ENCODE measurements at regions not wholly inside any gene's neighbourhood (a gene's known extent, or its start where the extent isn't known, plus 50 kb on each side); places are given as distances from the start of the nearest gene placed in this dataset.

DNA sequence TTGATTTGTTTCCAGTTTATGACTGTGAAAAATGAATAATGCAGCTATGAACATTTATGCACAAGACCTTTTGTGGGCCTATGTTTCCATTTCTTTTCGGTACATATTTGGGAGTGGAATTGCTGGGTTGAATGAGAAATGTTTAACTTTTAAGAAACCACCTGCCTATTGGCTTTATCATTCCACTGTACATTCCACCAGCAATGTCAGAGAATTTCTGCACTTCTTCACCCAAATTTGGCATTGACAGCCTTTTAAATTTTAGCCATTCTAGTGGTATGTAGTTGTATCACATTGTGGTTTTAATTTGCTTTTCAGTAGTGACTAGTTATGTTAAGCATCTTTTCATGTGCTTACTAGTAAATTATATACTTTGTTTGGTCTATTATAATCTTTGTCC, 317.0 kb upstream of the TMTC1 start:
- DNase-seq: no peak

DNA sequence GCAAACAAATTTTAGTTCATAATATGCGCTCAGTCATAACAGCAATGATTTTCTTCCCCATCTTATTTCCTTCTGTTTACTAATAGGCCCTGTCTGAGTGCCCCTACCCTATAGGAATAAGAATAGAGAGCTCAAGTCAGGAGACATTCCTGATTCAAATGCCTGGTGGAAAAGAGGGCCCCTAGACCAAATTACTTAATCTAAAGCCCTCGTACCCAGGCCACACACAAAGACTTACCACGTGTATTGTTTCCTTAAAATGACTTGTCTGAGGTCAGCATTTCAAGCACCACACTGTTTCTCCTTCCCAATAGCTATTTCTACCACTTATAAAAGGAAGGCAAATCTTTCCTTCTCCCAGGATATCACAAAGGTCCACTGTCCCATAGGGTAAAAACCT, 314.9 kb upstream of the TMTC1 start:
- no peak for DNase-seq

DNA sequence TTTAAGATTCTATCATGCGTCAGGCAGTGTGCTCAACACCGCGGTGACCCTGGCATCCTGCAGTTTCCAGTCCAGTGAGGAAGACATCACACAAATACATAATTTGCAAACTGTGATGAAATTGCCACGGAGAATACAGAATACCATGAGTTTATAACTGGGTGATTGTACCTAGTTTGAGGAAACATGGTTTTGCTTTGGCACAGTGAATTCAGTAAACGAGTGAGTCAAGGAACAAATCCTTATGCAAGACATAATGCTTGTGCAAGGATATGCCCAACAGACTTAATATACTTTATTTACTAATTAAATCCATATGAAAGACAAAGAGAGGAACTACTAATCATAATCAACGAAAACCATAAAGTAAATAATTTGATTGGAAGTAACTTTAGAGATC, 311.8 kb upstream of the TMTC1 start:
- DNase-seq: no peak

DNA sequence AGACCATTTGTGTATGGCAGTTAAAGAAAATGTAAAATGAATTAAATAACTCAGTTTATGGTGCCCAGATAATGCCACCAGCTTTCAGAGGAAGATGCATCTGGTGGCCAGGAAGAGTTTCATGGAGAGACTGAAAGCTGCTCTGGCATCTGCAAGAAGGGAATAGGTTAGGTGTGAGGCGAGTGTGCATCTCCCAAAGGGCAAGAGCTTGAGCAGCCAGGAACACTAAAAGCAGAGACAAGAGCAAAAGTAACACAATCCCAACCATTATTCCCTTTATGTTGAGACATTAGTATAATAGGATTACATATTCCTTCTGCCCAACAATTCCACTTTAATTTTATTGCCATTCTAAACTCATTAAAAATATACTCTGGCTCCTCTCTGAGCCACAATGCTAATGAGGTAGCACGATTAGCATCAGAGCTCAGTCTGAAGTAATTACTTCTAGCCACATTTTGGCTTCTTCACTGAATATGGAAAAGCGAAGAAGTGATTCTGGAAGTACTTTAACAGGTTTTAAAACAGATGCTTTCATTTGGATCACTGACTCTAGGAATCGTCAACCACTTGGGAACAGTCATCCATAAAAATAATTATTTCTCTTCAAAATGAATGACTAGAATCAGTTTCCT, 309.4 kb upstream of the TMTC1 start:
- DNase-seq: no peak

DNA sequence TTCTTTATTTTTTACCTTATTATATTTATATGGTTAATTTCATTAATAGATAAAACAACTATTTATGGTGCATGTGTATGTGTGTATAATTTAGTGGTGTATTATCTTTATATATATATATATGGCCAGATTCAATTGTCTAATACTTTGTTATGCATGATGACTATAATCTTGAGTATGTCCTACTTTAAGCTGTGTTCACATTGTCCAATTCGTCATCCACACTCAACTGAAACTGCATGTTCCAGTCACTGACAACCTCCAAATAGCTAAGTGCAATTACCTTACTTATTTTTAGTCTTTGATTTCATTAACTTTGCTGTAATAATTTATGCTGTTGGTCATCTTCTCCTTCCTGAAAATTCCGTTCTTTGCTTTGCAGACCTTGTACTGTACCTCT, 306.5 kb upstream of the TMTC1 start:
- no peak for DNase-seq

DNA sequence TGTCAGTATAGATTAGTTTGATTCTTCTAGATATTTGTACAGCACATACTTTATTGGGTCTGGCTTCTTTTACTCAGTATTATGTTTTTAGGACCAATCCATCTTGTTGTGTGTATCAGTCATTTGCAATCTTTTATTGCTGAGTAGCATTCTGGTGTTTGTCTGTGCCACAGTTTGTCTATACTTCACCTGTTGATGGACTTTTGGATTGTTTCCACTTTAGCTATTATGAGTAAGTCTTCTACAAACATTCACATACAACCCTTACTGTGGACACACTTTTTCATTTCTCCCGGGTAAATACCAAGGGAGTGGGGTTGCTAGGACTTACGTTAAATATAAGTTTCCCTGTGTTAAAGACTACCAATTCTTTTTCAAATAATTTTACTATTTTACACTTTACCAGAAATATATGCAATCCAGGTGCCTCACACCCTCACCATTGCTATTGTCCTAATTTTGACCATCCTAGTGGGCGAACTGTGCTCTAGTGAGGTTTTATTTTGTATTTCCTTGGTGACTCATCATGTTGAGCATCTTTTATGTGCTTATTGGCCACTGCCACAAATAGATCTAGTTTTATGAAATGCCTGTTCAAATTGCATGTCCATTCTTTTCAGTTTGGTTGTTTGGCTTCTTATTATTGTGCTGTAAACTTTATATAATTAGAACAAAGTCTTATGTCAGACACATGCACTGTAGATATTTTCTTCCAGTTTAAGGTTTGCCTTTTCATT, 304.7 kb upstream of the TMTC1 start:
- no peak for DNase-seq

DNA sequence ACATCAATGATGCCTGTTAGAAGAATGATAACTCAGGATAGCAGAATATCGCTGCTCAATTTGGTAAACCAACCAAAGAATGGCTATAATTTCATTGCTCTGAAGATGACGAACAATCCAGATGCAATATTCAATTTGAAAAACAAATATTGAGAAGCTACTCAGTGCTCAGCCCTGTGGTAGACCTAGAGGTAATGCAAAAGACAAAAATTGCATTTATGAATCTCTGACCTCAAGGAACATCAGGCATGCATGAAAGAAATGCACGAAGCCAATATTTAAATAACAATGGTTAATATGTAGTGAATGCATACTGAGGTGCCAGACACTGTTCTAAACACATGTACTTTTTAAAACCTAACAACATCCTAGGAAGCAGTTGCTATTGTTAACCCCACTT, 298.6 kb upstream of the TMTC1 start:
- DNase-seq: no peak

DNA sequence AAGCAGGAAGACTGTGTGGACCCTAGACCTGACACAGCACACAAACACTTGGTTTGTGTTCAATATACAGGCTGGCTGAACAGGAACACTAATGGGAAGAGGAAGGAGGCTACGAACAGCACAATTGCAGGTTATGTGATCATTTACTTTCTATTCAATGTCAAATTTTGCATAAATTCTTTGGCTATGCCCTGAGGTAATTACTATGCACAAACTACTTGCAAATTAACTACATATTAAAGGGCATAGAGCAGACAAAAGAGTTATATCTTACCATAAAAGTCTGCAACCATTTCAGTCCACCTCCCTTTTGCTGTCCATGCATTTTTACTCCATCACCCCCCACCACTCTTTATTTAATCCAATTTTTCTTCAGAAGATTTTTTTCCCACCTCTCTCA, 291.2 kb upstream of the TMTC1 start:
- no peak for DNase-seq

DNA sequence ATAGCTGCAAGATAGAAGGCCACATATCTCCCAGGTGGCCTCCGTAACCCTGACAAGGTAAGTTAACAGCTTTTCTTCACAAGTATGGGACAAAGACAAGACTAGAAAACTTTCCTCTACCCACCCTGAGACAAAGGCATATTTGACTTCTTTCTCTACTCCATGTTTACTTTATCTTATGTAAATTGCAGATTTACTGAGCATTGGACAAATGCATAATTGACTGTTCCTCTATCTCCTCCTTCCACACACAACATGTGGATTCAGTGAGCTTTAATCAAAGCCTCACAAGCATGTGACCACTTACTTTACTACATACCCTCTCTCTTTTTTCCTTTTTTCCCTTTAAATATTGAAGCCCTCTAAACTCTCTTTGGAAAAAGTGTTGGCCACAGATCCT, 289.1 kb upstream of the TMTC1 start:
- no peak for DNase-seq

DNA sequence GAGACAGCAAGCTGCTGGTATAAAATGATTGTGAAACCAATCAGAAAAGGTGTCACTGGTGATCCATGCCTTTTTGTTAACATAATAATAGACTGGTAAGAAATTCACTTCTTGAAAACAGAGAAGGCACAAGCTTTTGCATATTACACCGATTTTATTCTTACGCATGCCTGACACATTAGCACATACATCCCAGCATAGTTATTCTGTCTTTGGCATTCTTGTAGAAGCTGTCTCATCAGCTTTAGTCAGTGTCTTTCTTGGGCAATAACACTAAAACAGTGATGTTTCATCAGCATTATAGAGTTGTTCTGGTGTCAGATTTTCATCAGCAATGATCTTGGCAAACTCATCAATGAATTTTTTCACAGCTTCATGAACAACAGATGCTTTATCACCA, 283.4 kb upstream of the TMTC1 start:
- no peak for DNase-seq

DNA sequence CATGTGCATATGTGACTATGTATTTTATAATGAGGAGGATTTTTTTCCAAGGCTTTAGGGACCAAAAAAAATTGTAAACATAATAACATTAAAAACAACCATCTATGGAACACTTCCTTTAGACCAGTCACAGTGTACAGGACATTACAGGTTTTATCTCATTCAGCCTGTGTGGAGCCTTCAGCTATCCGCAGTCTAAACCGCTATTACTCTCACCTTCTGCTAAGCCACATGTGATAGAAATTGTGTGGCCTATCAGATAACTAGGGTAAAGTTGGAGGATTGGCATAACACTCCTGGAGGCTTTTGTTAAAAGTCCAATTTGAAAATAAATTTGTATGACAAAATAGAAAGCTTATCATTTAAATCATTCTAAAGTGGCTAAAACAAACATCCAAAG, 281.2 kb upstream of the TMTC1 start:
- no peak for DNase-seq

DNA sequence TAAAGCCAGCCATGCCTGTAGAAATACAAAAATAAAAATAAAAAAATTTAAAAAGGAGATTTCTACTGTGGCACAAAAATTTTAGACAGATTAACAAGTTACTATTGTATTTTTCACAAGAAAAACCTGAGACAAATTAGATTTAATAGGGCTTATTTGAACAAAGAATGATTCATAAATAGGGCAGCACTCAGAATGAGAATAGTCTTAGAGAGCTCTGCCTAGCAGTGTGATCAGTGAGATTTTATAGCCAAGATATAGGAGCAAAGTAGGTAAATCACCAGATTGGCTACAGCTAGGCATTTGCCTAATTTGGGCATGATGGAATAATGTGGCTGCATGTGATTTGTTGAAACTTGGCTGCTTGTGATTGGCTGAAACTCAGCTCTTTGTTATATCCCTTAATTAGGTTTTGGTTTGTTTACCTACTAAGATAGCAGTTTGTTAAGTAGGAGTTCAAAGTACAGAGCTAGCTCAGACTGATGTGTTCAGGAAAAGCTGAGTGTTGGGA, 279.7 kb upstream of the TMTC1 start:
- DNase-seq: no peak

DNA sequence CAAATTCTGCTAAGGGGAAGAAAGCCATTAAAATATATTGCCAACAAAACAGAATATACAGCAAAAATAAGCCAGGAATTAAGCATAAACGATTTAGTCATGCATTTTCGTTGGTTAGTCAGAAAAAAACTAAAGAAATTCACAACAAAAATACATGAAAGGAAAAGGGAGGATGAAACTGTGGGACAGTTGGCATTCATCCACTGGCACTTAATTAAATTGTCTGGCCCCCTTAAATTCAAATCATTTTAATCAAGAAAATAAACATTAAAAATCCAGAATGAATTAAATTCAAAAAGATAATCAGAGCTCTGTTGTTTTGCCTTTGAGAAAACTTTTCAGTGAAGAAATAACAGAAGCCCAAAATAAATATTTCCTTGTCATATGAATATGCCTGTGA, 264.6 kb upstream of the TMTC1 start:
- no peak for DNase-seq

DNA sequence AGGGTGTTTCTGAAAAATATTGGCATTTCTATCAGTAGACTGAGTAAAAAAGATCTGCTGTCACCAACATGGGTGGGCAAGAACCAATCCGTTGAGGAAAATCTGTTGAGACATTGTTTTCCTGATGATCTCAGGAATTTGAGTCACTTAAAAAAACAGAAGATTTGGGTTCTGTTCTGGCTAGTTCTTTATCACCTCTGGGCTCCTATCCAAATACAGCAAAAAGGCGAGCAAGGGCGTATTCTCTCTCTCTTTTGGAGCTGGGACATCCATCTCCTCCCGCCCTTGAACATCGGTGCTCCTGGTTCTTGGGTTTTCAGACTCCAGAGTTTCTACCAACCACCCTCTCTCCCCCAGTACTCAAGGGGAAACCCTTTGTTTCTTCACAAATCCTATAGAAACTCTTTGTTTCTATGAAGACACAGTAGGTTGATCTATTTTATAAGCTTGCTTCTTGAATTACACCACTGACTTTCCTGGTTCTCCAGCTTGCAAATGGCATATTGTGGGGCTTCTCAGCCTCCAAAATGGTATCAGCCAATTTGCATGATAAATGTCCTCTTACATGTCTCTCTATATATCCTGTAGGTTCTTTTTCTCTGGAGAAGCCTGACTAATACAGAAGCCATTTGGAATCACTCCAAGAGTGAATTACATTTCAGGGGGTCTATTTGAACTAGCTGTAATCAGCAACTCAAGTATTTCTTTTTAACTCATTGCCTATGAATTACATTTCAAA, 263.9 kb upstream of the TMTC1 start:
- DNase-seq: no peak

DNA sequence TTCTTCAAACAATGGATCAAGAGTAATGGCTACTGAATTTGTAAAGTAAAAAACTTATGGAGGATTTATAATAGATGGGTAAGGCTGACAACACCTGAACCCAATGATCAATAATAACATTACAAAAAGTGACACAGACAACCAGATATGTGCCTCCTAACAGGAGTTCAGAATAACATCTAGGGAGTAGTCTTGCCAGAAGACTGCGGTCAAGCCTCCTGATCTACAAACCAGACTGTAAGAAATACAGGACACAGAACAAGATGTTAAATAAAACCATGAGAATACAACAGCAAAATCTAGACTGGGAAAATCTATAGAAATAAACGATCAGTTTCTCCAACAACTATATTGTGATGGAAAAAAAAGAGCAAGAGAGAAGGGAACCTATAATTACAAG, 262.6 kb upstream of the TMTC1 start:
- no peak for DNase-seq

DNA sequence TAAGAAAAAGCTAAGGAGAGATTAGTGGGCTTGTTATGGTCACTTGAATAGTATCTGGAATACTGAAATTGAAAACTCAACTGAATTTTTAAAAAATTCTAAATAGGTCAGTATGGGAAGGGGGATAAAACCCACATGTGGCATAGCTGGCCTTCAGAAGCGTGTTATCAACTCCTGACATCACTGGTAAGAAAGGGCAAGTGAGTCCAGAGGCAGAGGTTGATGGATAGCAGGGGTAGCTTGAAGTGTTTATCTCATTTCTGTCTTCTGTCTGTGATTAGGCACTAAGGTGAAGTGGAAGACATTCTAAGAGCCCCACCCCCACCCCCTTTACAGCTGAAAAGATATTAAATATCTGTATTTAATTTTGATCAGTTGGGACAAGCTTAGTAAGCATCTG, 261.4 kb upstream of the TMTC1 start:
- DNase-seq: no peak

DNA sequence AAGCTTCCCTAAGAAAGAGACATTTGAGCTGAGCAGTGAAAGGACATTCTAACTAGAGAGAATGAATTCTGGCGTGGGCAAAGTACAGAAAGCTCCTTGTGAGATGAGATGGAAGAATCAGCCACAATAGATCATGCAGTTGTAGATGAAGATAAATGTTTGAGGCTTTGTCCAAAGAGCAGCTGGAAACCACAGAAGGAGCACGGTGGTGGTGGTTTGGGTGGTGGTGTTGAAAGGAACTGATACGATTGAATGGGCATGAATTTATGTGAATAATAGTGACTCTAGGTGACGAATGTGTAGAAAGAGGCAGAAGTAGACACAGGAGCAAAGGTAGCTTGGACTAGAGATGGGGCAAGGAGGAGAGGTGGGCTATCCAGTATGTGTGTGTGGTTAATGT, 260.5 kb upstream of the TMTC1 start:
- no peak for DNase-seq

DNA sequence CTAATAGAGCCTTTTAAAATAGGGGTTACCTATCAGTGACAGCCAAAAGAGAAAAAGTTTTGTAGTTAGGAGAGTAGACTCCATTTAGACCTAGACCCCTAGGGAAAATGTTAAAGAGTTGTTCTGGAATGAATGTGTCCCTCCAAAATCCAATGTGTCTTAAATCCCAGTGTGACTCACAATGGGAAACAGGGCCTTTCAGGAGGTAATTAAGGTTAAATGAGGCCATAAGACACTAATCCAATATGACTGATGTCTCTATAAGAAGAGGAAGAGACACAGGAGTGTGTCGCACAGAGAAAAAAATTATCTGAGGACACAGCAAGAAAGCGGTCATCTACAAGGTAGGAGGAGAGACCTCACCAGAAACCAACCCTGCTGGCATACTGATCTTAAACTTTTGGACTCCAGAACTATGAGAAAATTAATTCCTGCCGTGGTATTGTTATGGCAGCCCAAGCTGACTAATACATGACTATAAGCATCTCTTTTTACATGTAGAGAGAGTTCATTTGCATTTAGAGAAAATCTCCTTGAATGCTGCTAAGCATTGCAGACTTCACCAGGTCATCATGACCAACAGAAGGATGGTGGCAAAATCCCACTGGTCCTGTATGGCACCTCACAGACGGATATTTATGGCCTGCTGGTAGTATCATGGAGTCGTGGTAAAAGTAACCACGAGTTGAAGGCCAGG, 259.6 kb upstream of the TMTC1 start:
- no peak for DNase-seq

DNA sequence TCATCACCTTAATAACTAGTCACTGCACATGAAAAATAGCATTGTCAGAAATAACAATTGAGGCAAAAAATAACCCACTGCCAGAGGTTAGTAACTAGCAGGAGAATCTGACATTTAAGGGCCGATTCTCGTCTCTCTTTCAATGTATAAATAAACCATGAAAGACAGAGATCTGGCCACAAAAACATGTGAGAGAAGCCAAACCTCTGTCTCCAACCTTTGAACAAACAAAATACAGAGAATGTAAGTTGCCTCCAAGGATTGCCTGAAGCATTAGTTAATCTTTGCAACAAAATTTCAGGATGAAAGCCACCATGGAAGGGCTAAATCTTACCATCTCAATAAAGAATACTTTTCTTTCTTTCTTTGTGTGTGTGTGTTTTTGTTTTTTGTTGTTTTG, 257.4 kb upstream of the TMTC1 start:
- no peak for DNase-seq

DNA sequence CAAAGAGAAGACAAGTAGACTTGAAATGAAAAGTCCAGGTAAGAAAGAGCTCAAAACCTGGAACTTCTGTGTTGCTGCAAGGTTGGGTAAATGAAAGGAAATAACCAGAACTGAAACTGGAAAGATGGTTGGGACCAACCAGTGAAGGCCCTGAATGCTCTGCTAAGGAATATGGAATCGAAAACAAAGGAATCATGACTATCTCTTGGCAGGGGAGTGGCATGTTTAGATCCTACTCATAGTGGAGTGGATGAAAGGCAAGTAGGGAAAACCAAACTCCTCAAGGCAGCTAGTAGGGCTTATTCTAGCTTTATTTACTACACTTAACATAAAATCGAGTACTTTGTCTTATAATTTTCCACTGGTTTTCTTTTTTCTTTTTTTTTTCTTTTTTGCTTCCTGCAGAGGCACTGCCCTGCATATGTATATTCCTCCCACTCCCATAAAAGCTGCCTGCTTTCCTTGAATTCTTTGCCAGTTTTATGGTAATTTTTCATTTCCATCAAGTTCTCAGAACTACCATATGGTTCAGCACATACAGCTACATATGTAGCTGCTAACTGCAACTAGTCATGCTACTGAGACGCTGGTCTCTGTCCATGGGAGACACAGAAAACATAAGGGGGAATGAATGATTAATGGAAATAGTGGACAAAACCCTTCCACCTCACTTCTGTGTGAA, 247.1 kb upstream of the TMTC1 start:
- DNase-seq: no peak

DNA sequence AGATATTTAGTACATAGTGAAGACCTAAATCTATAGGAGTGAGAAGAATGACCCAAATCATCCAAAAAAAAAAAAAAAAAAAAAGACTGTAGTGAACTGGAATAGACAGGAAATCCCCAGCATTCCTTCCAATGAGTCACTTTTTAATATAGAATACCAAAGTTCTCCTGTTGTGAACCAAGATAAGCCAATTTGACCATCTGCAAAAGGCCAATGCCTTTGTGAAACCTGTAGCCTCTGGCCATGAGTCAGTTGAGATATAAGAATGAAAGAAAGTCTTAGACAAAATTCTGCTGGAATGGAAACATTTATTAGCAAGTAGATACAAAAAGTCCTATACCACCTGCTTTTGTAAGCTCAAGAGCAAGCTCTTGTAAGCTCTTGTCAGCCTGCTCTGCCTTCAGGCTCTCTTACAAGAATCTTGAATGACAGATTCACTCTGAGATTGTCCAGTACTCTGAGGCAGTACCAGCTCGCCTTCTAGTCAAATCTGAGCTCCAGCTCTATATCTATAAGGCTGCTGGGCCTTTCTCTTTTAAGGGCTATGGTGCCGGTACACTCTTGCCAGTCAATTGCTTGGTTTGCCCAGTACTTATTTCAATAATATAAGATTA, 243.0 kb upstream of the TMTC1 start:
- DNase-seq: no peak
